IMR-90 (cell line): ENCODE measurements at regions not wholly inside any gene's neighbourhood (a gene's known extent, or its start where the extent isn't known, plus 50 kb on each side); places are given as distances from the start of the nearest gene placed in this dataset.

Source experiments
- ATAC-seq: fragments of 200-7000 bp; cut with Tn5 transposase; 2 replicates; pipeline ENCODE4 v1.9.1; 2020; ENCODE audit warnings: low read depth, mild to moderate bottlenecking, moderate library complexity
- BruUV-seq: library from RNA; stranded (reverse); fragments of 400-500 nt; replicated peaks from 2 replicates; lab custom pipeline; 2021; lab: Mats Ljungman, UMichigan
- CTCF ChIA-PET: fragments of 300-600 bp; formaldehyde crosslinking; extraction: SDS; loops from one replicate; lab custom pipeline; 2021; ENCODE audit warnings: antibody characterized with exemption; lab: Yijun Ruan, JAX
- POLR2A ChIA-PET: fragments of 300-600 bp; sonication (Branson Sonifier 250); formaldehyde crosslinking; loops from one replicate; lab custom pipeline; 2022; ENCODE audit warnings: antibody characterized with exemption; ENCODE audit not compliant: unreplicated experiment; lab: Charles Lee
- DNase-seq: peaks from one replicate; pipeline ENCODE4 v3.0.0; 2013
- H2AFZ ChIP-seq: replicated peaks from 2 replicates; pipeline ENCODE3; 2013; ENCODE audit warnings: low read length, mild to moderate bottlenecking; ENCODE audit not compliant: poor library complexity
- H2AK5ac ChIP-seq: 2 replicates; pipeline ENCODE4 v1.6.1; 2013; ENCODE audit warnings: low read depth, low read length, inconsistent platforms
- H2AK9ac ChIP-seq: replicated peaks from 2 replicates; pipeline ENCODE3; 2013; ENCODE audit warnings: mild to moderate bottlenecking, low read depth, low read length, moderate library complexity; ENCODE audit not compliant: poor library complexity
- H2BK120ac ChIP-seq: 2 replicates; pipeline ENCODE4 v1.6.1; 2013; ENCODE audit warnings: low read depth, low read length, inconsistent platforms
- H2BK15ac ChIP-seq: 3 replicates; pipeline ENCODE4 v1.6.1; 2013; ENCODE audit warnings: low read depth, low read length, inconsistent platforms
- H2BK20ac ChIP-seq: 2 replicates; pipeline ENCODE4 v1.6.1; 2013; ENCODE audit warnings: low read depth, mild to moderate bottlenecking, inconsistent platforms, low read length, moderate library complexity
- H2BK5ac ChIP-seq: 2 replicates; pipeline ENCODE4 v1.6.1; 2013; ENCODE audit warnings: mild to moderate bottlenecking, low read depth, low read length, inconsistent platforms; ENCODE audit not compliant: poor library complexity, severe bottlenecking
- H3K14ac ChIP-seq: replicated peaks from 2 replicates; pipeline ENCODE4 v1.6.1; 2013; ENCODE audit warnings: low read depth, low read length, inconsistent platforms
- H3K18ac ChIP-seq: 2 replicates; pipeline ENCODE4 v1.6.1; 2013; ENCODE audit warnings: low read depth, low read length, control low read depth
- H3K23ac ChIP-seq: 2 replicates; pipeline ENCODE4 v1.6.1; 2013; ENCODE audit warnings: low read depth, low read length, inconsistent platforms
- H3K27ac ChIP-seq: 2 replicates; pipeline ENCODE4 v1.5.1; 2013; ENCODE audit warnings: mild to moderate bottlenecking, control low read depth, low read length; ENCODE audit not compliant: insufficient read depth
- H3K27me3 ChIP-seq: 2 replicates; pipeline ENCODE4 v1.6.1; 2013; ENCODE audit warnings: low read length; ENCODE audit not compliant: control insufficient read depth, insufficient read depth
- H3K36me3 ChIP-seq: 2 replicates; pipeline ENCODE4 v1.6.1; 2013; ENCODE audit warnings: low read length, mixed read lengths; ENCODE audit not compliant: control insufficient read depth, insufficient read depth
- H3K4ac ChIP-seq: 2 replicates; pipeline ENCODE4 v1.6.1; 2013; ENCODE audit warnings: low read depth, low read length, inconsistent platforms
- H3K4me1 ChIP-seq: 2 replicates; pipeline ENCODE4 v1.6.1; 2013; ENCODE audit warnings: low read length, mixed read lengths; ENCODE audit not compliant: control insufficient read depth, insufficient read depth
- H3K4me2 ChIP-seq: 2 replicates; pipeline ENCODE4 v1.6.1; 2013; ENCODE audit warnings: low read depth, mild to moderate bottlenecking, control low read depth, low read length, moderate library complexity
- H3K4me3 ChIP-seq: 2 replicates; pipeline ENCODE4 v1.5.1; 2013; ENCODE audit warnings: low read depth, mild to moderate bottlenecking, control low read depth, low read length, moderate library complexity; ENCODE audit not compliant: insufficient read depth
- H3K56ac ChIP-seq: 2 replicates; pipeline ENCODE4 v1.6.1; 2013; ENCODE audit warnings: low read length, inconsistent platforms; ENCODE audit not compliant: insufficient read depth; ENCODE audit errors: extremely low read depth
- H3K79me1 ChIP-seq, 2 experiments: 2 replicates each; pipeline ENCODE4 v1.6.1; 2013; ENCODE audit warnings: low read length in 2 of 2, inconsistent platforms in 1 of 2, low read depth in 1 of 2
- H3K9ac ChIP-seq: 2 replicates; pipeline ENCODE4 v1.6.1; 2013; ENCODE audit warnings: low read depth, low read length, control low read depth
- H3K9me1 ChIP-seq: 2 replicates; pipeline ENCODE4 v1.6.1; 2013; ENCODE audit warnings: low read length, inconsistent platforms; ENCODE audit not compliant: insufficient read depth
- H3K9me3 ChIP-seq: 2 replicates; pipeline ENCODE4 v1.6.1; 2013; ENCODE audit warnings: low read length; ENCODE audit not compliant: control insufficient read depth, insufficient read depth
- H4K20me1 ChIP-seq: 2 replicates; pipeline ENCODE4 v1.6.1; 2013; ENCODE audit warnings: low read length, inconsistent platforms; ENCODE audit not compliant: insufficient read depth
- H4K5ac ChIP-seq: 2 replicates; pipeline ENCODE4 v1.6.1; 2013; ENCODE audit warnings: mild to moderate bottlenecking, low read depth, low read length, control low read depth
- H4K8ac ChIP-seq, 2 experiments: 2 replicates each; pipeline ENCODE4 v1.6.1; 2013; ENCODE audit warnings: low read depth in 2 of 2, low read length in 2 of 2, control low read depth in 1 of 2, inconsistent platforms in 1 of 2
- H4K91ac ChIP-seq: 2 replicates; pipeline ENCODE4 v1.6.1; 2013; ENCODE audit warnings: low read depth, low read length, inconsistent platforms; ENCODE audit not compliant: insufficient read depth
- BHLHE40 ChIP-seq: fragments of 150-350 bp; IDR thresholded peaks from 2 replicates; pipeline ENCODE4 v1.6.1; 2016; ENCODE audit warnings: mild to moderate bottlenecking, low read depth, low read length
- CEBPB ChIP-seq: IDR thresholded peaks from 2 replicates; pipeline ENCODE4 v1.6.1; 2012; ENCODE audit warnings: low read depth, low read length, improper control_type of control experiment
- CHD1 ChIP-seq: IDR thresholded peaks from 2 replicates; pipeline ENCODE4 v1.6.1; 2012; ENCODE audit warnings: low read depth, low read length, improper control_type of control experiment
- FOS ChIP-seq: fragments of 150-350 bp; IDR thresholded peaks from 2 replicates; pipeline ENCODE4 v1.6.1; 2016; ENCODE audit warnings: low read depth, low read length
- MAFK ChIP-seq: IDR thresholded peaks from 2 replicates; pipeline ENCODE4 v1.6.1; 2012; ENCODE audit warnings: low read depth, low read length, improper control_type of control experiment
- MAZ ChIP-seq: IDR thresholded peaks from 2 replicates; pipeline ENCODE4 v1.6.1; 2012; ENCODE audit warnings: low read depth, mild to moderate bottlenecking, low read length, improper control_type of control experiment, moderate library complexity, borderline replicate concordance
- MXI1 ChIP-seq: IDR thresholded peaks from 2 replicates; pipeline ENCODE4 v1.6.1; 2012; ENCODE audit warnings: low read depth, mild to moderate bottlenecking, low read length, moderate library complexity, borderline replicate concordance
- NFE2L2 ChIP-seq: fragments of 150-350 bp; IDR thresholded peaks from 2 replicates; pipeline ENCODE4 v1.6.1; 2016; ENCODE audit warnings: low read depth, mild to moderate bottlenecking, low read length
- POLR2A ChIP-seq: IDR thresholded peaks from 2 replicates; pipeline ENCODE4 v1.6.1; 2012; ENCODE audit warnings: mild to moderate bottlenecking, low read depth, low read length
- RAD21 ChIP-seq: IDR thresholded peaks from 2 replicates; pipeline ENCODE4 v1.6.1; 2012; ENCODE audit warnings: low read length, improper control_type of control experiment
- RCOR1 ChIP-seq: IDR thresholded peaks from 2 replicates; pipeline ENCODE4 v1.6.1; 2012; ENCODE audit warnings: mild to moderate bottlenecking, low read length, improper control_type of control experiment; ENCODE audit not compliant: insufficient replicate concordance
- RFX5 ChIP-seq: IDR thresholded peaks from 2 replicates; pipeline ENCODE4 v1.8.0; 2012; ENCODE audit warnings: low read depth, mild to moderate bottlenecking, low read length, moderate library complexity
- SMC3 ChIP-seq: fragments of 150-350 bp; IDR thresholded peaks from 2 replicates; pipeline ENCODE4 v1.6.1; 2016; ENCODE audit warnings: low read depth, mild to moderate bottlenecking, antibody characterized with exemption, low read length, moderate library complexity
- WGBS, 2 experiments: methylation state at CpG; one replicate each; pipeline versions ENCODE4 v1.1.5 to v1.1.7; 2013; ENCODE audit warnings: missing lambda C conversion rate in 2 of 2; ENCODE audit not compliant: insufficient read length in 1 of 2; ENCODE audit errors: extremely low coverage in 2 of 2; 5-methylcytosine and 5-hydroxymethylcytosine counted together
- dilution Hi-C: fragments of 300-500 bp; cut with HindIII; formaldehyde crosslinking; loops from one replicate; pipeline ENCODE4 v1.14.3; 2018; ENCODE audit warnings: low sequenced_read_pairs; ENCODE audit not compliant: unreplicated experiment
- in situ Hi-C: fragments of 300-500 bp; cut with MboI; formaldehyde crosslinking; loops from 3 replicates; pipeline ENCODE4 v1.14.3; 2019; ENCODE audit warnings: low sequenced_read_pairs, inconsistent platforms, mixed read lengths
- intact Hi-C: fragments of 100-400 bp; cut with micrococcal nuclease; formaldehyde crosslinking; loops from 2 replicates; pipeline ENCODE4 v1.10.0; 2022
- TF ChIP-seq, protein P1 (sequence below): fragments of 150-350 bp; IDR thresholded peaks from 2 replicates; pipeline ENCODE4 v1.6.1; 2017; ENCODE audit warnings: mild to moderate bottlenecking, antibody characterized with exemption, low read length, low read depth
- TF ChIP-seq, protein P2 (sequence below): conservative IDR thresholded peaks from 2 replicates; pipeline ENCODE4 v1.5.1; 2012; ENCODE audit warnings: mild to moderate bottlenecking, low read depth, low read length, improper control_type of control experiment
- TF ChIP-seq, protein P3 (sequence below): fragments of 150-350 bp; IDR thresholded peaks from 2 replicates; pipeline ENCODE4 v1.6.1; 2016; ENCODE audit warnings: low read depth, mild to moderate bottlenecking, low read length, moderate library complexity, borderline replicate concordance

DNA sequence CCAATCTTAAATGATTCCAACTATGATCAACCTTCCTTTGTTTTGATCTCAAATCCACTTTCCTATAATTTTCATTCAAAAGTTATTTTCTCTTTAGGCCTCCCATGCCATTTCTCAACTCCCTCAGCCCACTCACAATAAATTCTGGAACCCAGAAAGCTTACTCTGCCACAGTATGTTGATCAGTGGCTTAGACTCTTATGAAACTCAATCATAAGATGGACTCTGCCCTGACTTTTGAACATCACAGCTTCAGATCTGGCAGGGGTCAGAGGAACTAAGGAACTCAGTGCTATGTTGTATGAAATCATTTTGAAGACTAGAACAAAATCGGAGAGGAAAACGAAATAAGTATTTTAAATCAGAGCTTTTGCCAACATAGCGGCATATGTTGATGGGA, 59.8 kb upstream of the LGALSL start:
- no peaks in the 10 kb centered on the region for H3K79me1 ChIP-seq
- no peak overlapping the region for H3K4me2 ChIP-seq
- BruUV-seq = no TSS peak
- H2BK5ac ChIP-seq = no peak overlapping the region
- H3K9ac ChIP-seq = no peak overlapping the region
- no peak overlapping the region for H4K91ac ChIP-seq
- POLR2A ChIA-PET = no interaction called here
- H2AFZ ChIP-seq = no peak overlapping the region
- no peak overlapping the region for H2BK20ac ChIP-seq
- H2AK5ac ChIP-seq = no peak overlapping the region
- CTCF ChIA-PET = no interaction called here
- no peaks in the 10 kb centered on the region for H3K4me1 ChIP-seq
- no peak overlapping the region for H3K27ac ChIP-seq
- H3K23ac ChIP-seq = no peak overlapping the region
- TF ChIP-seq FOS = no peak
- TF ChIP-seq RCOR1 = no peak
- no peak for TF ChIP-seq MAFK
- no peak for TF ChIP-seq RFX5
- TF ChIP-seq CHD1 = no peak
- no peak for TF ChIP-seq RAD21
- no peak for TF ChIP-seq BHLHE40
- TF ChIP-seq, protein P1, sequence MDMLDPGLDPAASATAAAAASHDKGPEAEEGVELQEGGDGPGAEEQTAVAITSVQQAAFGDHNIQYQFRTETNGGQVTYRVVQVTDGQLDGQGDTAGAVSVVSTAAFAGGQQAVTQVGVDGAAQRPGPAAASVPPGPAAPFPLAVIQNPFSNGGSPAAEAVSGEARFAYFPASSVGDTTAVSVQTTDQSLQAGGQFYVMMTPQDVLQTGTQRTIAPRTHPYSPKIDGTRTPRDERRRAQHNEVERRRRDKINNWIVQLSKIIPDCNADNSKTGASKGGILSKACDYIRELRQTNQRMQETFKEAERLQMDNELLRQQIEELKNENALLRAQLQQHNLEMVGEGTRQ = no peak
- TF ChIP-seq, protein P2, sequence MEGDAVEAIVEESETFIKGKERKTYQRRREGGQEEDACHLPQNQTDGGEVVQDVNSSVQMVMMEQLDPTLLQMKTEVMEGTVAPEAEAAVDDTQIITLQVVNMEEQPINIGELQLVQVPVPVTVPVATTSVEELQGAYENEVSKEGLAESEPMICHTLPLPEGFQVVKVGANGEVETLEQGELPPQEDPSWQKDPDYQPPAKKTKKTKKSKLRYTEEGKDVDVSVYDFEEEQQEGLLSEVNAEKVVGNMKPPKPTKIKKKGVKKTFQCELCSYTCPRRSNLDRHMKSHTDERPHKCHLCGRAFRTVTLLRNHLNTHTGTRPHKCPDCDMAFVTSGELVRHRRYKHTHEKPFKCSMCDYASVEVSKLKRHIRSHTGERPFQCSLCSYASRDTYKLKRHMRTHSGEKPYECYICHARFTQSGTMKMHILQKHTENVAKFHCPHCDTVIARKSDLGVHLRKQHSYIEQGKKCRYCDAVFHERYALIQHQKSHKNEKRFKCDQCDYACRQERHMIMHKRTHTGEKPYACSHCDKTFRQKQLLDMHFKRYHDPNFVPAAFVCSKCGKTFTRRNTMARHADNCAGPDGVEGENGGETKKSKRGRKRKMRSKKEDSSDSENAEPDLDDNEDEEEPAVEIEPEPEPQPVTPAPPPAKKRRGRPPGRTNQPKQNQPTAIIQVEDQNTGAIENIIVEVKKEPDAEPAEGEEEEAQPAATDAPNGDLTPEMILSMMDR = no peak
- TF ChIP-seq, protein P3, sequence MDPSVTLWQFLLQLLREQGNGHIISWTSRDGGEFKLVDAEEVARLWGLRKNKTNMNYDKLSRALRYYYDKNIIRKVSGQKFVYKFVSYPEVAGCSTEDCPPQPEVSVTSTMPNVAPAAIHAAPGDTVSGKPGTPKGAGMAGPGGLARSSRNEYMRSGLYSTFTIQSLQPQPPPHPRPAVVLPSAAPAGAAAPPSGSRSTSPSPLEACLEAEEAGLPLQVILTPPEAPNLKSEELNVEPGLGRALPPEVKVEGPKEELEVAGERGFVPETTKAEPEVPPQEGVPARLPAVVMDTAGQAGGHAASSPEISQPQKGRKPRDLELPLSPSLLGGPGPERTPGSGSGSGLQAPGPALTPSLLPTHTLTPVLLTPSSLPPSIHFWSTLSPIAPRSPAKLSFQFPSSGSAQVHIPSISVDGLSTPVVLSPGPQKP = no peak
- TF ChIP-seq CEBPB = no peak
- no peak for TF ChIP-seq SMC3
- no peak for TF ChIP-seq MAZ
- TF ChIP-seq POLR2A = no peak
- no peak for TF ChIP-seq MXI1
- TF ChIP-seq NFE2L2 = no peak
- H4K8ac ChIP-seq = no peak overlapping the region
- H4K20me1 ChIP-seq = no peaks in the 10 kb centered on the region
- dilution Hi-C loops = no loop called here
- no peak overlapping the region for H2BK15ac ChIP-seq
- H2BK120ac ChIP-seq = no peak overlapping the region
- intact Hi-C loops = no loop called here
- no peaks in the 10 kb centered on the region for H3K9me3 ChIP-seq
- 83% methylated on average over 3 of the region's 3 CpGs; no CpG with 5 or more reads in 1 of the 2 experiments for WGBS, 2 experiments
- ATAC-seq (no peak), DNase-seq (no peak)
- H3K14ac ChIP-seq = no peak overlapping the region
- no peaks in the 10 kb centered on the region for H3K36me3 ChIP-seq
- H3K4me3 ChIP-seq = no peak overlapping the region
- H3K4ac ChIP-seq = no peak overlapping the region
- H3K27me3 ChIP-seq = peaks cover 15% of the 10 kb centered on the region
- H3K18ac ChIP-seq = no peak overlapping the region
- H3K9me1 ChIP-seq = no peaks in the 10 kb centered on the region
- H2AK9ac ChIP-seq = no peak overlapping the region
- no peak overlapping the region for H4K5ac ChIP-seq
- no peak overlapping the region for H3K56ac ChIP-seq
- in situ Hi-C loops = no loop called here
